HG02642 (cell line): ENCODE measurements at regions not wholly inside any gene's neighbourhood (a gene's known extent, or its start where the extent isn't known, plus 50 kb on each side); places are given as distances from the start of the nearest gene placed in this dataset.

Experiments used
- ATAC-seq: cut with Tn5 transposase; IDR thresholded peaks from one replicate; pipeline ENCODE4 v1.9.1; 2021; ENCODE audit warnings: mild to moderate bottlenecking; ENCODE audit not compliant: unreplicated experiment, poor library complexity

GRCh38 chr1:58861506-58861905 is 77.7 kb upstream of the JUN start:
- no peak for ATAC-seq

GRCh38 chr1:58862728-58863385 is 79.0 kb upstream of the JUN start:
- ATAC-seq = no peak

- ATAC-seq = no peak
Observed at GRCh38 chr1:58864654-58865053, 80.8 kb upstream of the JUN start.

- no peak for ATAC-seq
Observed at GRCh38 chr1:58866578-58866977, 82.7 kb upstream of the JUN start.

GRCh38 chr1:58869638-58870297 is 85.9 kb upstream of the JUN start:
- no peak for ATAC-seq

GRCh38 chr1:58870298-58870676 is 86.4 kb upstream of the JUN start:
- ATAC-seq = no peak

- ATAC-seq = no peak
Observed at GRCh38 chr1:58874342-58874741, 90.5 kb upstream of the JUN start.

- ATAC-seq = no peak
Observed at GRCh38 chr1:58874757-58875755, 91.2 kb upstream of the JUN start.

GRCh38 chr1:58879464-58879863 is 95.6 kb upstream of the JUN start:
- ATAC-seq = no peak

GRCh38 chr1:58880592-58880991 is 96.7 kb upstream of the JUN start:
- ATAC-seq = no peak

- no peak for ATAC-seq
Observed at GRCh38 chr1:58881471-58881994, 97.7 kb upstream of the JUN start.

GRCh38 chr1:58882322-58882948 is 98.6 kb upstream of the JUN start:
- no peak for ATAC-seq

- no peak for ATAC-seq
Observed at GRCh38 chr1:58883037-58883887, 99.4 kb upstream of the JUN start.

- ATAC-seq = peak; percentile 62
Observed at GRCh38 chr1:58883888-58884482, 100.1 kb upstream of the JUN start.

GRCh38 chr1:58884706-58885661 is 101.1 kb upstream of the JUN start:
- ATAC-seq = no peak

GRCh38 chr1:58885998-58886397 is 102.2 kb upstream of the JUN start:
- no peak for ATAC-seq

- no peak for ATAC-seq
Observed at GRCh38 chr1:58886611-58887010, 102.8 kb upstream of the JUN start.

GRCh38 chr1:58887059-58887458 is 103.2 kb upstream of the JUN start:
- ATAC-seq = no peak
